ENCODE measurements at regions not wholly inside any gene's neighbourhood (a gene's known extent, or its start where the extent isn't known, plus 50 kb on each side); places are given as distances from the start of the nearest gene placed in this dataset.
A peak's percentile ranks its signal among the peaks of the same experiment; 100 is the strongest.
"Not testable (repeated sequence)": the region's sequence is repeated elsewhere in the genome, so short reads cannot be mapped to it uniquely, and the experiment has no call there.

DNA sequence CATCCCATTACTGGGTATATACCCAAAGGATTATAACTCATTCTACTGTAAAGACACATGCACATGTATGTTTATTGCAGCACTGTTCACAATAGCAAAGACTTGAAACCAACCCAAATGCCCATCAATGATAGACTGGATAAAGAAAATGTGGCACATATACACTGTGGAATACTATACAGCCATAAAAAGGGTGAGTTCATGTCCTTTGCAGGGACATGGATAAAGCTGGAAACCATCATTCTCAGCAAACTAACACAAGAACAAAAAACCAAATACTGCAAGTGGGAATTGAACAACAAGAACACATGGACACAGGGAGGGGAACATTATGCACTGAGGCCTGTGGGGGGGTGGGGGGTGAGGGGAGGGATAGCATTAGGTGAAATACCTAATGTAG is 1155.9 kb downstream of the UQCRFS1 start:
- H3K27ac ChIP-seq (ENCODE audit: extremely low read depth, low read depth, low read length); H3K36me3 ChIP-seq (ENCODE audit: control insufficient read depth in 2 of 2, insufficient read depth in 1 of 2, low read length in 2 of 2); H3K4me3 ChIP-seq (ENCODE audit: low read depth, low read length); CTCF ChIA-PET; POLR2A ChIA-PET; H3K9me3 ChIP-seq (ENCODE audit: control insufficient read depth, insufficient read depth, low read depth, low read length); H3K4me1 ChIP-seq (ENCODE audit: control insufficient read depth, insufficient read depth, low read length): not testable (repeated sequence)
- TF ChIP-seq ZNF146 (tag by site-specific recombination; IDR thresholded peaks at IDR 0.05) = peak; percentile 94
- TF ChIP-seq, protein P1, sequence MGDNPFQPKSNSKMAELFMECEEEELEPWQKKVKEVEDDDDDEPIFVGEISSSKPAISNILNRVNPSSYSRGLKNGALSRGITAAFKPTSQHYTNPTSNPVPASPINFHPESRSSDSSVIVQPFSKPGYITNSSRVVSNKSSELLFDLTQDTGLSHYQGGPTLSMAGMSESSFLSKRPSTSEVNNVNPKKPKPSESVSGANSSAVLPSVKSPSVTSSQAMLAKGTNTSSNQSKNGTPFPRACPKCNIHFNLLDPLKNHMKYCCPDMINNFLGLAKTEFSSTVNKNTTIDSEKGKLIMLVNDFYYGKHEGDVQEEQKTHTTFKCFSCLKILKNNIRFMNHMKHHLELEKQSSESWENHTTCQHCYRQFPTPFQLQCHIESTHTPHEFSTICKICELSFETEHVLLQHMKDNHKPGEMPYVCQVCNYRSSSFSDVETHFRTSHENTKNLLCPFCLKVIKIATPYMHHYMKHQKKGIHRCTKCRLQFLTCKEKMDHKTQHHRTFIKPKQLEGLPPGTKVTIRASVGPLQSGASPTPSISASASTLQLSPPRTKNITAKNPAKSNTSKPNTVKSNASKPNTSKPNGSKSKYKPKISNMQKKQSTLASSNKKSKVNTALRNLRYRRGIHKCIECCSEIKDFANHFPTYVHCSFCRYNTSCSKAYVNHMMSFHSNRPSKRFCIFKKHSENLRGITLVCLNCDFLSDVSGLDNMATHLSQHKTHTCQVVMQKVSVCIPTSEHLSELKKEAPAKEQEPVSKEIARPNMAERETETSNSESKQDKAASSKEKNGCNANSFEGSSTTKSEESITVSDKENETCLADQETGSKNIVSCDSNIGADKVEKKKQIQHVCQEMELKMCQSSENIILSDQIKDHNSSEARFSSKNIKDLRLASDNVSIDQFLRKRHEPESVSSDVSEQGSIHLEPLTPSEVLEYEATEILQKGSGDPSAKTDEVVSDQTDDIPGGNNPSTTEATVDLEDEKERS (tag by site-specific recombination; IDR thresholded peaks at IDR 0.05) = peak; percentile 24; the same call in 1 of the 2 replicates

GRCh38 chr19:28051047-28051446 is 1161.9 kb downstream of the UQCRFS1 start:
- POLR2A ChIA-PET = no interaction called here
- Histone ChIP-seq H3K4me3 (ENCODE audit: low read depth, low read length) (no peak overlapping the region), H3K36me3 (ENCODE audit: control insufficient read depth in 2 of 2, insufficient read depth in 1 of 2, low read length in 2 of 2) (no peaks in the 10 kb centered on the region), H3K9me3 (ENCODE audit: control insufficient read depth, insufficient read depth, low read depth, low read length) (peaks cover 2% of the 10 kb centered on the region; the same call in 1 of the 2 replicates), H3K4me1 (ENCODE audit: control insufficient read depth, insufficient read depth, low read length) (no peaks in the 10 kb centered on the region), H3K27ac (ENCODE audit: extremely low read depth, low read depth, low read length) (no peak overlapping the region)
- TF ChIP-seq ZFHX2 (tag by site-specific recombination; conservative IDR thresholded peaks at IDR 0.05) (0 out of 2 replicates have a peak, but pooled peaks have one; percentile 21), EGR2 (tag by site-specific recombination; IDR thresholded peaks at IDR 0.05; ENCODE audit: low read depth) (peak; percentile 61), SCRT2 (tag by site-specific recombination; IDR thresholded peaks at IDR 0.05) (0 out of 2 replicates have a peak, but pooled peaks have one; percentile 21), ELK4 (IDR thresholded peaks at IDR 0.05; ENCODE audit: borderline replicate concordance, low read depth, low read length) (no peak)
- CTCF ChIA-PET = interaction anchor here (0.6 to 0.9 kb wide), 4 partner anchors 77 to 665 kb away, joined by 3 to 4 read pairs (median 3); no protein-coding TSS in a partner anchor

DNA sequence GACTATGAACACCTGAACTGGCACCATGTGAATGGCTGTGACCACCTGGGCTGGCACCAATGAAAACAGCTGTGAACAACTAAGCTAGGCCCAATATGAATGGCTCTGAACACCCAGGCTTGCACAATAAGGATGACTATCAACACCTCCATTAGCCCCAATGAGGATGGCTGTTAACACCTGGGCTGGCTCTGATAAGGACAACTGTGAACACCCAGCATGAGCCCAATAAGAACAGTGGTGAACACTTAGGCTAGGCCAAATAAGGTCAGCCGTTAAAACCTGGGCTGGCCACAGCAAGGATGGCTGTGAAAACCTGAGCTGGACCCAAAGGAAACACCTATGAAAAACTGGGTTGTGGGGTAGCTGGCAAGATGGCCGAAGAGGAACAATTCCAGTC is 1163.1 kb downstream of the UQCRFS1 start:
- POLR2A ChIA-PET = no interaction called here
- no peaks in the 10 kb centered on the region for H3K36me3 ChIP-seq (ENCODE audit: control insufficient read depth in 2 of 2, insufficient read depth in 1 of 2, low read length in 2 of 2)

DNA sequence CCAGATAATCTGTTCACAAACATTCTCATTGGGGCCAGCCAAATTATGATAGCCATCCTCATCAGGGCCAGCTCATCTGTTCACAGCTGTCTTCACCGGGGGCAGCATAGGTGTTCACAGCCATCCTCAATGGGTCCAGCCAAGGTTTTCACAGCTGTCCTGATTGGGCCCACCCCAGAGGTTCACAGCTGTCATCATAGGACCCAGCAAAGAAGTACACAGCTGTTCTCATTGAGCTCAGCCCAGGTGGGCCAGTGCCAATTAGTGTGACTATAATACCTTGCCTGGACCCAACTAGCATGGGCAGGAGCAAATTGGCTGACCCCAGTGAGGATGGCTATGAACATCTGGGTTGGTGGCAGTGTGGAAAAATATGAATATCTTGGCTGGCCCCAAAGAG is 1166.0 kb downstream of the UQCRFS1 start:
- Histone ChIP-seq H3K4me1 (ENCODE audit: control insufficient read depth, insufficient read depth, low read length) (no peaks in the 10 kb centered on the region), H3K9me3 (ENCODE audit: control insufficient read depth, insufficient read depth, low read depth, low read length) (peaks cover 2% of the 10 kb centered on the region; the same call in 1 of the 2 replicates), H3K36me3 (ENCODE audit: control insufficient read depth in 2 of 2, insufficient read depth in 1 of 2, low read length in 2 of 2) (no peaks in the 10 kb centered on the region), H3K4me3 (ENCODE audit: low read depth, low read length) (no peak overlapping the region), H3K27ac (ENCODE audit: extremely low read depth, low read depth, low read length) (no peak overlapping the region)
- CTCF ChIA-PET = interaction anchor here (0.6 kb wide), 1 partner anchor 17 kb away, joined by 4 read pairs; no protein-coding TSS in a partner anchor
- POLR2A ChIA-PET = interaction anchor here (0.5 kb wide), 1 partner anchor 382 kb away, joined by 3 read pairs; no protein-coding TSS in a partner anchor
- TF ChIP-seq ZNF473 (tag by site-specific recombination; IDR thresholded peaks at IDR 0.05) (no peak), MEIS1 (CRISPR knock-in tag; IDR thresholded peaks at IDR 0.05; ENCODE audit: borderline replicate concordance) (no peak), ZNF560 (tag by site-specific recombination; IDR thresholded peaks at IDR 0.05; ENCODE audit: borderline replicate concordance) (no peak), ZNF19 (tag by site-specific recombination; IDR thresholded peaks at IDR 0.05; ENCODE audit: low read depth) (no peak)
- TF ChIP-seq, protein P2, sequence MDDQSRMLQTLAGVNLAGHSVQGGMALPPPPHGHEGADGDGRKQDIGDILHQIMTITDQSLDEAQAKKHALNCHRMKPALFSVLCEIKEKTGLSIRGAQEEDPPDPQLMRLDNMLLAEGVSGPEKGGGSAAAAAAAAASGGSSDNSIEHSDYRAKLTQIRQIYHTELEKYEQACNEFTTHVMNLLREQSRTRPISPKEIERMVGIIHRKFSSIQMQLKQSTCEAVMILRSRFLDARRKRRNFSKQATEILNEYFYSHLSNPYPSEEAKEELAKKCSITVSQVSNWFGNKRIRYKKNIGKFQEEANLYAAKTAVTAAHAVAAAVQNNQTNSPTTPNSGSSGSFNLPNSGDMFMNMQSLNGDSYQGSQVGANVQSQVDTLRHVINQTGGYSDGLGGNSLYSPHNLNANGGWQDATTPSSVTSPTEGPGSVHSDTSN (CRISPR knock-in tag; IDR thresholded peaks at IDR 0.05) = no peak

More for the DNA sequence above, 1163.1 kb downstream of the UQCRFS1 start:
- CTCF ChIA-PET = interaction anchor here (0.6 to 1.1 kb wide), 7 partner anchors 26 to 661 kb away, joined by 3 to 4 read pairs (median 3); no protein-coding TSS in a partner anchor
- Histone ChIP-seq H3K9me3 (ENCODE audit: control insufficient read depth, insufficient read depth, low read depth, low read length) (peaks cover 2% of the 10 kb centered on the region; the same call in 1 of the 2 replicates), H3K4me3 (ENCODE audit: low read depth, low read length) (no peak overlapping the region), H3K4me1 (ENCODE audit: control insufficient read depth, insufficient read depth, low read length) (no peaks in the 10 kb centered on the region), H3K27ac (ENCODE audit: extremely low read depth, low read depth, low read length) (no peak overlapping the region)
- peak; percentile 87 for TF ChIP-seq ZNF677 (tag by site-specific recombination; IDR thresholded peaks at IDR 0.05)
- no peak for TF ChIP-seq ZNF350 (tag by site-specific recombination; IDR thresholded peaks at IDR 0.05)
